H1 (cell line): ENCODE measurements at regions not wholly inside any gene's neighbourhood (a gene's known extent, or its start where the extent isn't known, plus 50 kb on each side); places are given as distances from the start of the nearest gene placed in this dataset.

Experiments
- CTCF ChIA-PET: fragments of 300-600 bp; sonication (Branson Sonifier 250); formaldehyde crosslinking; loops from one replicate; lab custom pipeline; 2021; ENCODE audit not compliant: partially characterized antibody; lab: Charles Lee
- POLR2A ChIA-PET: fragments of 300-600 bp; sonication (Branson Sonifier 250); formaldehyde crosslinking; loops from one replicate; lab custom pipeline; 2021; ENCODE audit warnings: inconsistent platforms; ENCODE audit not compliant: partially characterized antibody; lab: Charles Lee
- DNase-seq, 2 experiments: peaks; one replicate each; pipeline versions ENCODE4 v3.0.0 to v3.0.0-alpha.2; 2010 to 2022; ENCODE audit warnings: low spot score in 2 of 2, low read depth in 1 of 2, mixed read lengths in 1 of 2
- FAIRE-seq: peaks from 2 replicates; lab custom pipeline; 2011; peaks lifted over from hg19 to GRCh38; lab: Jason Lieb, UNC
- H2AFZ ChIP-seq: 2 replicates; pipeline ENCODE4 v1.8.1; 2012; ENCODE audit warnings: low read length, inconsistent platforms
- H2AK5ac ChIP-seq: 2 replicates; pipeline ENCODE4 v1.6.1; 2013; ENCODE audit warnings: low read depth, low read length
- H2BK120ac ChIP-seq: replicated peaks from 2 replicates; pipeline ENCODE3; 2013; ENCODE audit warnings: low read depth, low read length, inconsistent platforms
- H2BK12ac ChIP-seq: 2 replicates; pipeline ENCODE4 v1.6.1; 2013; ENCODE audit warnings: low read depth, low read length
- H2BK15ac ChIP-seq: 2 replicates; pipeline ENCODE4 v1.6.1; 2013; ENCODE audit warnings: low read length
- H2BK20ac ChIP-seq: 2 replicates; pipeline ENCODE4 v1.6.1; 2013; ENCODE audit warnings: low read length
- H2BK5ac ChIP-seq: 2 replicates; pipeline ENCODE4 v1.6.1; 2013; ENCODE audit warnings: low read depth, low read length
- H3K14ac ChIP-seq: 2 replicates; pipeline ENCODE4 v1.6.1; 2013; ENCODE audit warnings: inconsistent platforms; ENCODE audit not compliant: insufficient read length
- H3K18ac ChIP-seq: 2 replicates; pipeline ENCODE4 v1.6.1; 2013; ENCODE audit warnings: low read length; ENCODE audit errors: extremely low read depth
- H3K23ac ChIP-seq: 2 replicates; pipeline ENCODE4 v1.6.1; 2013; ENCODE audit warnings: inconsistent platforms; ENCODE audit not compliant: insufficient read length
- H3K23me2 ChIP-seq: 2 replicates; pipeline ENCODE4 v1.6.1; 2013; ENCODE audit warnings: low read depth, low read length
- H3K27ac ChIP-seq: 2 replicates; pipeline ENCODE4 v1.6.1; 2011; ENCODE audit warnings: low read depth, low read length, inconsistent platforms
- H3K27me3 ChIP-seq, 4 experiments: replicated peaks in 1 of 4; 1 replicate in 1 of 4; 2 replicates in 3 of 4; pipeline versions ENCODE4 v1.6.1 to v1.8.1; 2011 to 2013; ENCODE audit warnings: low read length in 3 of 4, mild to moderate bottlenecking in 3 of 4, inconsistent platforms in 2 of 4, mixed read lengths in 2 of 4, moderate library complexity in 1 of 4; ENCODE audit not compliant: control insufficient read depth in 3 of 4, insufficient read depth in 3 of 4; ENCODE audit errors: extremely low read depth in 1 of 4
- H3K36me3 ChIP-seq, 4 experiments: 2 replicates each; pipeline versions ENCODE4 v1.6.1 to v1.8.1; 2011 to 2013; ENCODE audit warnings: mild to moderate bottlenecking in 4 of 4, low read length in 3 of 4, moderate library complexity in 2 of 4, control low read depth in 1 of 4, inconsistent platforms in 1 of 4; ENCODE audit not compliant: insufficient read depth in 4 of 4, control insufficient read depth in 2 of 4
- H3K4ac ChIP-seq: replicated peaks from 2 replicates; pipeline ENCODE3; 2013; ENCODE audit warnings: low read length, low read depth, mixed read lengths, inconsistent platforms; ENCODE audit not compliant: insufficient read length
- H3K4me1 ChIP-seq, 4 experiments: replicated peaks in 1 of 4; 1 replicate in 1 of 4; 2 replicates in 3 of 4; pipeline versions ENCODE4 v1.6.1 to v1.8.1; 2011 to 2013; ENCODE audit warnings: low read length in 3 of 4, inconsistent platforms in 2 of 4, mixed read lengths in 1 of 4; ENCODE audit not compliant: insufficient read depth in 4 of 4, control insufficient read depth in 3 of 4
- H3K4me2 ChIP-seq, 2 experiments: 2 replicates each; pipeline versions ENCODE4 v1.6.1 to v1.8.1; 2011 to 2013; ENCODE audit warnings: low read depth in 2 of 2, low read length in 2 of 2, control low read depth in 1 of 2, inconsistent platforms in 1 of 2, mild to moderate bottlenecking in 1 of 2; ENCODE audit not compliant: insufficient read depth in 1 of 2
- H3K4me3 ChIP-seq, 4 experiments: fragments of 200-600, 300-600 bp in 1 of 4; sonication (generic), shearing (Covaris generic), sonication (Bioruptor Twin) in 1 of 4; 2 replicates each; pipeline versions ENCODE4 v1.5.1 to v1.8.1; 2011 to 2016; ENCODE audit warnings: low read length in 4 of 4, low read depth in 3 of 4, control low read depth in 2 of 4, inconsistent platforms in 2 of 4, mild to moderate bottlenecking in 2 of 4, mixed read lengths in 1 of 4, moderate library complexity in 1 of 4; ENCODE audit not compliant: insufficient read depth in 2 of 4; ENCODE audit errors: extremely low read depth in 1 of 4
- H3K56ac ChIP-seq: replicated peaks from 2 replicates; pipeline ENCODE3; 2013; ENCODE audit warnings: low read depth, mild to moderate bottlenecking, mixed read lengths, low read length, inconsistent platforms; ENCODE audit not compliant: insufficient read length
- H3K79me1 ChIP-seq: 2 replicates; pipeline ENCODE4 v1.6.1; 2013; ENCODE audit warnings: low read depth, low read length, control low read depth
- H3K79me2 ChIP-seq, 2 experiments: 2 replicates each; pipeline versions ENCODE4 v1.6.1 to v1.8.1; 2012 to 2013; ENCODE audit warnings: low read length in 2 of 2, mild to moderate bottlenecking in 2 of 2, inconsistent platforms in 1 of 2; ENCODE audit not compliant: insufficient read depth in 2 of 2, control insufficient read depth in 1 of 2
- H3K9ac ChIP-seq, 4 experiments: replicated peaks in 1 of 4; 1 replicate in 1 of 4; 2 replicates in 3 of 4; pipeline versions ENCODE4 v1.6.1 to v1.8.1; 2011 to 2013; ENCODE audit warnings: low read depth in 3 of 4, low read length in 3 of 4, control low read depth in 2 of 4, mild to moderate bottlenecking in 2 of 4, moderate library complexity in 2 of 4, inconsistent platforms in 1 of 4; ENCODE audit errors: extremely low read depth in 1 of 4
- H3K9me3 ChIP-seq, 2 experiments: 2 replicates each; pipeline versions ENCODE4 v1.6.1 to v1.8.1; 2012 to 2013; ENCODE audit warnings: mild to moderate bottlenecking in 2 of 2, moderate library complexity in 2 of 2, control low read depth in 1 of 2, inconsistent platforms in 1 of 2, low read depth in 1 of 2, low read length in 1 of 2, mixed read lengths in 1 of 2; ENCODE audit not compliant: insufficient read depth in 2 of 2
- H4K20me1 ChIP-seq, 2 experiments: replicated peaks in 1 of 2; 2 replicates each; pipeline versions ENCODE3 to v1.8.1; 2011 to 2013; ENCODE audit warnings: inconsistent platforms in 2 of 2, low read length in 2 of 2, mild to moderate bottlenecking in 1 of 2; ENCODE audit not compliant: insufficient read depth in 2 of 2, control insufficient read depth in 1 of 2
- H4K5ac ChIP-seq: 2 replicates; pipeline ENCODE4 v1.6.1; 2013; ENCODE audit warnings: low read length, low read depth, mixed read lengths, inconsistent platforms; ENCODE audit not compliant: insufficient read length
- H4K8ac ChIP-seq: 2 replicates; pipeline ENCODE4 v1.8.0; 2013; ENCODE audit warnings: mild to moderate bottlenecking, moderate library complexity, low read length, inconsistent platforms; ENCODE audit not compliant: insufficient read depth; ENCODE audit errors: extremely low read depth
- H4K91ac ChIP-seq: replicated peaks from 2 replicates; pipeline ENCODE3; 2013; ENCODE audit warnings: low read length, mixed read lengths, inconsistent platforms; ENCODE audit not compliant: insufficient read length
- CBX8 ChIP-seq: fragments of 300-800, 300-1000 bp; sonication (generic); IDR thresholded peaks from 2 replicates; pipeline ENCODE4 v1.7.1; 2016; ENCODE audit warnings: low read depth, low read length, borderline replicate concordance
- CTBP2 ChIP-seq: IDR thresholded peaks from 2 replicates; pipeline ENCODE4 v1.7.0; 2011; ENCODE audit warnings: borderline replicate concordance, mild to moderate bottlenecking, moderate library complexity, mixed read lengths, low read length; ENCODE audit not compliant: insufficient read depth, insufficient read length
- E2F6 ChIP-seq: IDR thresholded peaks from 2 replicates; pipeline ENCODE4 v1.6.1; 2012; ENCODE audit warnings: inconsistent platforms
- POU5F1 ChIP-seq: IDR thresholded peaks from 2 replicates; pipeline ENCODE4 v1.6.1; 2011; ENCODE audit warnings: low read depth, mild to moderate bottlenecking, low read length, moderate library complexity
- RNF2 ChIP-seq: fragments of 200-900, 300-1000 bp; sonication (generic); IDR thresholded peaks from 2 replicates; pipeline ENCODE4 v1.7.1; 2016; ENCODE audit warnings: borderline replicate concordance, low read depth, mild to moderate bottlenecking, antibody characterized with exemption, low read length; ENCODE audit not compliant: poor library complexity, severe bottlenecking; ENCODE audit errors: missing control alignments
- RXRA ChIP-seq: IDR thresholded peaks from 2 replicates; pipeline ENCODE4 v1.6.1; 2011; ENCODE audit warnings: low read depth, mild to moderate bottlenecking, low read length, moderate library complexity; ENCODE audit not compliant: insufficient read depth
- SP4 ChIP-seq: IDR thresholded peaks from 2 replicates; pipeline ENCODE4 v1.6.1; 2012; ENCODE audit warnings: low read length, inconsistent platforms
- TAF1 ChIP-seq: IDR thresholded peaks from 2 replicates; pipeline ENCODE4 v1.6.1; 2011; ENCODE audit warnings: mild to moderate bottlenecking, low read depth, low read length
- TCF12 ChIP-seq: IDR thresholded peaks from 2 replicates; pipeline ENCODE4 v1.6.1; 2011; ENCODE audit warnings: low read depth, mild to moderate bottlenecking, low read length
- USF2 ChIP-seq: IDR thresholded peaks from 2 replicates; pipeline ENCODE4 v1.6.1; 2011; ENCODE audit warnings: low read length, improper control_type of control experiment
- WGBS, 2 experiments: shearing (Covaris generic) in 1 of 2; methylation state at CpG; one replicate each; pipeline versions ENCODE4 v1.1.6 to v1.1.7; 2013 to 2015; ENCODE audit warnings: low lambda C conversion rate in 2 of 2, mixed read lengths in 2 of 2, inconsistent platforms in 1 of 2, low coverage in 1 of 2, missing lambda C conversion rate in 1 of 2; ENCODE audit not compliant: insufficient replicate concordance in 2 of 2, insufficient coverage in 1 of 2, insufficient read length in 1 of 2; ENCODE audit errors: extremely low coverage in 1 of 2, missing lambda C conversion rate in 1 of 2; 5-methylcytosine and 5-hydroxymethylcytosine counted together

GRCh38 chr15:62672268-62672667 lies 370.3 kb upstream of the TPM1 start:
- CTCF ChIA-PET = interaction anchor here (1.4 kb wide), 1 partner anchor 68 kb away, joined by 4 read pairs; no protein-coding TSS in a partner anchor
- no peak overlapping the region for H4K91ac ChIP-seq
- TF ChIP-seq CTBP2 (no peak), POU5F1 (no peak), CBX8 (no peak), USF2 (no peak), TAF1 (no peak), RNF2 (no peak), SP4 (no peak), E2F6 (no peak), RXRA (no peak), TCF12 (no peak)

More at GRCh38 chr15:62672268-62672667, 370.3 kb upstream of the TPM1 start:
- no peaks in the 10 kb centered on the region for H3K9me3 ChIP-seq
- no peak for FAIRE-seq
- H2BK120ac ChIP-seq = no peak overlapping the region
- H2BK12ac ChIP-seq = no peak overlapping the region
- no peak for DNase-seq
- no peak overlapping the region for H3K4me2 ChIP-seq
- H3K14ac ChIP-seq = no peak overlapping the region
- no peak overlapping the region for H3K4ac ChIP-seq
- H3K4me3 ChIP-seq = no peak overlapping the region
- WGBS, 2 experiments = 89% methylated on average over 2 of the region's 2 CpGs; no CpG with 5 or more reads in 1 of the 2 experiments
- H3K4me1 ChIP-seq = no peaks in the 10 kb centered on the region
- no peak overlapping the region for H3K23ac ChIP-seq
- H3K9ac ChIP-seq = no peak overlapping the region
- no peak overlapping the region for H2BK5ac ChIP-seq
- H2BK15ac ChIP-seq = no peak overlapping the region
- no peak overlapping the region for H4K8ac ChIP-seq
- no peak overlapping the region for H2AK5ac ChIP-seq
- H4K20me1 ChIP-seq = no peaks in the 10 kb centered on the region
- H2AFZ ChIP-seq = no peak overlapping the region
- H3K27ac ChIP-seq = no peak overlapping the region
- POLR2A ChIA-PET = no interaction called here
- H3K18ac ChIP-seq = no peak overlapping the region
- no peaks in the 10 kb centered on the region for H3K23me2 ChIP-seq
- no peak overlapping the region for H3K56ac ChIP-seq
- no peaks in the 10 kb centered on the region for H3K79me1 ChIP-seq
- no peaks in the 10 kb centered on the region for H3K79me2 ChIP-seq
- no peak overlapping the region for H4K5ac ChIP-seq
- no peak overlapping the region for H2BK20ac ChIP-seq
- H3K27me3 ChIP-seq = no peaks in the 10 kb centered on the region
- H3K36me3 ChIP-seq = no peaks in the 10 kb centered on the region
